ENCODE measurements at regions not wholly inside any gene's neighbourhood (a gene's known extent, or its start where the extent isn't known, plus 50 kb on each side); places are given as distances from the start of the nearest gene placed in this dataset.

- WGBS (ENCODE audit: missing lambda C conversion rate), result 38% methylated on average over 2 of the region's 2 CpGs
- DNase-seq (ENCODE audit: low read depth in 1 of 2, low spot score in 1 of 2), result no peak
- peaks cover 13% of the 10 kb centered on the region; the same call in 2 of the 3 replicates for H3K4me1 ChIP-seq
- no peak overlapping the region for H3K27ac ChIP-seq
- no peak overlapping the region for H3K4me3 ChIP-seq
- H3K4me2 ChIP-seq, result no peak overlapping the region
- TF ChIP-seq HEYL (CRISPR knock-in tag; IDR thresholded peaks at IDR 0.05) (no peak), ELK1 (IDR thresholded peaks at IDR 0.05; ENCODE audit: low read depth, low read length) (no peak)
- ATAC-seq, result no peak
- ChIA-PET CTCF (interaction anchor here (0.7 kb wide), 1 partner anchor 9 kb away, joined by 3 read pairs; no protein-coding TSS in a partner anchor), POLR2A (no interaction called here)
- no peaks in the 10 kb centered on the region for H3K9me3 ChIP-seq
- no peak for FAIRE-seq
Observed at GRCh38 chr3:68057637-68058320, 403.4 kb upstream of the SUCLG2 start.

GRCh38 chr3:68056556-68056955 is 402.1 kb upstream of the SUCLG2 start:
- POLR2A ChIA-PET, result no interaction called here
- no peak overlapping the region for H3K27ac ChIP-seq
- H3K4me2 ChIP-seq, result no peak overlapping the region
- no peak for DNase-seq (ENCODE audit: low read depth in 1 of 2, low spot score in 1 of 2)
- H3K4me3 ChIP-seq, result no peak overlapping the region
- peaks cover 13% of the 10 kb centered on the region; the same call in 2 of the 3 replicates for H3K4me1 ChIP-seq
- TF ChIP-seq MAFK (IDR thresholded peaks at IDR 0.05; ENCODE audit: partially characterized antibody) (no peak), E2F6 (IDR thresholded peaks at IDR 0.05; ENCODE audit: borderline replicate concordance, low read depth) (no peak), HEYL (CRISPR knock-in tag; IDR thresholded peaks at IDR 0.05) (no peak)
- CTCF ChIA-PET, result interaction anchor here (0.5 kb wide), 1 partner anchor 35 kb away, joined by 3 read pairs; no protein-coding TSS in a partner anchor
- no peaks in the 10 kb centered on the region for H3K9me3 ChIP-seq
- 0% methylated on average over 2 of the region's 2 CpGs for WGBS (ENCODE audit: missing lambda C conversion rate)
- FAIRE-seq, result no peak
- no peak for ATAC-seq

DNA sequence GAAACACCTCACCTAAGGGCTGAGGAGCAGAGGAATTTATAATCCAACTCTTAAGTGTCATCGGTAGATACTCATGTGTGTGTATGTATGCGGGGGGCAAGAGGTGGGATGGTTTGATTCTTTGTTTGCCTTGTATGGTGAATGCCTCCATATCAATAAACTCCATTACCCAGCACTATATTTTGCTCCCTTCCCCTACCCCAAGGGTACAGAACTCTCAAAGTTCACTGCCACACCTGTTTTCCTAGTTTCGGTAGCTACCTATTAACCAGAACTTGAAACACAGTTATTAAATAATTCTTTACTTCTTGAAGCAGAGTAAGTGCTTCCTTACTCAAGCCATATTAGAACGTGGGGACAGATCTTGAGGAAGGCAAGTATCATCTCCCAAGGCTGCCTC is 400.8 kb upstream of the SUCLG2 start:
- POLR2A ChIA-PET, result no interaction called here
- H3K4me2 ChIP-seq, result no peak overlapping the region
- ATAC-seq (no peak), DNase-seq (ENCODE audit: low read depth in 1 of 2, low spot score in 1 of 2) (no peak), FAIRE-seq (no peak)
- no peaks in the 10 kb centered on the region for H3K9me3 ChIP-seq
- no peak for TF ChIP-seq CBX8 (IDR thresholded peaks at IDR 0.05)
- TF ChIP-seq E2F6 (IDR thresholded peaks at IDR 0.05; ENCODE audit: borderline replicate concordance, low read depth), result no peak
- no peak for TF ChIP-seq NPAS2 (CRISPR knock-in tag; IDR thresholded peaks at IDR 0.05; ENCODE audit: borderline replicate concordance)
- no peak for TF ChIP-seq SMC3 (IDR thresholded peaks at IDR 0.05)
- no peak for TF ChIP-seq HOXA7 (CRISPR knock-in tag; IDR thresholded peaks at IDR 0.05)
- TF ChIP-seq KDM1A (IDR thresholded peaks at IDR 0.05; ENCODE audit: low read depth), result no peak
- TF ChIP-seq, protein P1, sequence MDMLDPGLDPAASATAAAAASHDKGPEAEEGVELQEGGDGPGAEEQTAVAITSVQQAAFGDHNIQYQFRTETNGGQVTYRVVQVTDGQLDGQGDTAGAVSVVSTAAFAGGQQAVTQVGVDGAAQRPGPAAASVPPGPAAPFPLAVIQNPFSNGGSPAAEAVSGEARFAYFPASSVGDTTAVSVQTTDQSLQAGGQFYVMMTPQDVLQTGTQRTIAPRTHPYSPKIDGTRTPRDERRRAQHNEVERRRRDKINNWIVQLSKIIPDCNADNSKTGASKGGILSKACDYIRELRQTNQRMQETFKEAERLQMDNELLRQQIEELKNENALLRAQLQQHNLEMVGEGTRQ (IDR thresholded peaks at IDR 0.05), result no peak
- no peak for TF ChIP-seq ATOH8 (CRISPR knock-in tag; IDR thresholded peaks at IDR 0.05; ENCODE audit: low read depth)
- TF ChIP-seq, protein P2, sequence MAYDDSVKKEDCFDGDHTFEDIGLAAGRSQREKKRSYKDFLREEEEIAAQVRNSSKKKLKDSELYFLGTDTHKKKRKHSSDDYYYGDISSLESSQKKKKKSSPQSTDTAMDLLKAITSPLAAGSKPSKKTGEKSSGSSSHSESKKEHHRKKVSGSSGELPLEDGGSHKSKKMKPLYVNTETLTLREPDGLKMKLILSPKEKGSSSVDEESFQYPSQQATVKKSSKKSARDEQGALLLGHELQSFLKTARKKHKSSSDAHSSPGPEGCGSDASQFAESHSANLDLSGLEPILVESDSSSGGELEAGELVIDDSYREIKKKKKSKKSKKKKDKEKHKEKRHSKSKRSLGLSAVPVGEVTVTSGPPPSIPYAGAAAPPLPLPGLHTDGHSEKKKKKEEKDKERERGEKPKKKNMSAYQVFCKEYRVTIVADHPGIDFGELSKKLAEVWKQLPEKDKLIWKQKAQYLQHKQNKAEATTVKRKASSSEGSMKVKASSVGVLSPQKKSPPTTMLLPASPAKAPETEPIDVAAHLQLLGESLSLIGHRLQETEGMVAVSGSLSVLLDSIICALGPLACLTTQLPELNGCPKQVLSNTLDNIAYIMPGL (CRISPR knock-in tag; IDR thresholded peaks at IDR 0.05; ENCODE audit: borderline replicate concordance), result no peak
- H3K4me3 ChIP-seq, result no peak overlapping the region
- CTCF ChIA-PET, result no interaction called here
- 27% methylated on average over 4 of the region's 4 CpGs for WGBS (ENCODE audit: missing lambda C conversion rate)
- H3K27ac ChIP-seq, result no peak overlapping the region
- H3K4me1 ChIP-seq, result peaks cover 11% of the 10 kb centered on the region; the same call in 2 of the 3 replicates

Data from A549 (cell line).